GDM1 (cell line): ENCODE measurements at regions not wholly inside any gene's neighbourhood (a gene's known extent, or its start where the extent isn't known, plus 50 kb on each side); places are given as distances from the start of the nearest gene placed in this dataset.

Experiments
- DNase-seq: peaks from one replicate; lab custom pipeline; 2025; lab: John Stamatoyannopoulos, UW

DNA sequence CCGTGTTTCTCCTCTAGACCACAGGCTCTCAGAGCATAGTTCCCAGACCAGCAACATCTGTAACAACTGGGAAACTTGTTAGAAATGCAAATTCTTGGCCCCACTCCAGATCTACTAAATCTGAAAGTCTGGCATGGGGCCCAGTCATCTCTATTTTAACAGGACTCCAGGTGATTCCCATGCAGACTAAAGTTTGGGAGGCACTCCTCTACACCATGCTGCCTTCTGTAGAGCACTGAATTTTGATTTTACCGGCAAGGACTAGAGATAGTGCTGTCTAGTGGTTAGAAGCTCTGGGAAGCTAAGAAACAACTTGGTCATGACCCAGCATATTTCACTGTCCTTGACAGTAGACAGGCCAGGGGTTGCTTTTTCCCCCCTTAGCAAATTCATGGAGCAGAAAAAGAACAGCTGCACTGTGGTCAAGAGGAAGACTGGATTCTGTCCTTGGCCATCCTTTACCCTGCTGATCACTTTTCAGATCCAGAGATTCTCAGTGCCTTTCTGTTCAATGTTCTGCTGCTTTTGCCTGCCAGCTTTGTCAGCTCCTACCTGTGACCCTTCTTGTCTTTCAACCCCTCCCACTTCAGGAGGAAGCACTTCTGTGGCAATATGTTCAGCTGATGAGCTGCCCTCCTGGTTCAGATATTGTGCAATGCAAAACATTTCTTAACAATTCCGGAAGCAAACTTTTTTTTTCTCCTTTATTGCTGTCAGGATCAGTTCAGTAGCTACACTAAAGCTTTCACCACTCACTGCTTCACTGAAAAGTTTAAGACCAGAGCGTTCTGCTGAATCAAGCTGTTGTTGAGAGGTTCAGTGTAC is 133.8 kb upstream of the NUDT4 start:
- DNase-seq: no peak

DNA sequence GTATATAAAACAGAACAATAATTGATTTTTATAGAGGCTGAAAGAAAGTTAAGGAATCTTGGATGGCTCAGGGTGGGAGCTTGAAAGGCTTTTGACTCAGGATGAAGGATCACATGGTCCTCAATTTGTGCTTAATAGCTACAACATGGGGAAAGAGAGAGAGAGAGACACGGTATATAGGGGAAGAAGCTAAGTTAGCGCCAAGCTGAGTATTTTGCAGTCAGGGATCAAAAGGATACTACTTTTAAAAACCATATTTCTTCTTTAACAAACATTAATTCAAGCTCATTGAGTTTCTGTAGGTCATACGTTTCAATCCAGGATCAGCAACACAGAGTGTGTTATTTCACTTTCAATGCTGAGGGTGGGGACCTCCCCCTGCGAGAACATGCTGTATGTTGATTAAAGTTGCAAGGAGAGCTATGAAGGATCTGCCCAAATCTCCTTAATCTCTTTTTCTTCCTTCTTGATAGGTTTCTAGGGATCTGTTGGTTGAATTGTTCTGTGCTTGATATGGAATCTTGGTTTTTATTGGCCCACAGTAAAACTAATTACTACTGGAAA is 133.1 kb upstream of the NUDT4 start:
- DNase-seq: no peak

DNA sequence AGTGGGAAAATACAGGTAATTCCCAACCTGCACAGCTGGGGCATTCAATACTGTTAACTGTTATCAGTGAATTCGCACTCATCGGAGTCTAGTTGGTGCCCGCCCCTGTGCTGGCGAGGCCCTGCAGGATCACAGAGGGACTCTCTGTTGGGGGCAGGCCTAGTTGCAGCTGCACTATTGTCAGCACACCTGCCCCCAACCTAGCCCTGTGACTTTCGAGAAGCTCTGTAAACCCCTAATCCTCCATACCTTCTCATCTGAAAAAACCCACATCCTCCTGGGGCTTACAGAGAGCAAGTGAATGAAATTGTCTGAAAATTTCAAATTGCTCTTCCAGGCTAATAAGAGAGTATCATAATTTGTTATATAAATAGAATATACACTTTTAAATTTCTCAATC is 132.2 kb upstream of the NUDT4 start:
- no peak for DNase-seq

DNA sequence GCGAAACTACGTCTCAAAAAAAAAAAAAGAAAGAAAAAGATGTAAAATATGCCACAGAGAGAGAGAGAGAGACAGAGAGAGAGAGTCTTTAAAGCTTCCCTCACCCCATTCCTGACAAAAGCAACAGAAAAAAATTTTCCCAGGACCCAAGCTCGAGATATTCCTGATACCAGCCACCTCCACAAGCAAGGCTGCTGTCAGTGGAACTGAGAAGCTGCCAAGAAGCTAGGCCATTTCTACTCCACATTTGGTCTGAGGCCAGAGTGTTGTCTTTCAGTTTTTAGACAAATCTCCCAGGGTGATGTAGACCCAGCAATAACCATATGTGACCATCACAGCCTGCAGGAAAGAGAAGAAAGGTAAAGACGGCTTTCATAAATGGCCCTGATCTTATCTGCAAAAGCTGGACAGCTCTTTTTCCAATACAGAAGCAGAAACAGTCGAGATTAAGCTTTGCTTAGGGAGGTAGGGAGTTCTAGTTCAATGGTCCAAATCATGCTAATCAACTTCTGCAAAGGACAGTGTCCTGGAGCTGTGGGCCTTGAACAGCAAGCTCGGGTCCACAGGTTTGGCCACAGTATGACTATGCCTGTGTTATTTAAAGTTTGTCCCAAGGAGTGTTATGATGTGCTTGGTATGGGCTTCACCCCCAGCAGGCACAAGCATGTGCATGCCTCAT is 130.3 kb upstream of the NUDT4 start:
- no peak for DNase-seq

DNA sequence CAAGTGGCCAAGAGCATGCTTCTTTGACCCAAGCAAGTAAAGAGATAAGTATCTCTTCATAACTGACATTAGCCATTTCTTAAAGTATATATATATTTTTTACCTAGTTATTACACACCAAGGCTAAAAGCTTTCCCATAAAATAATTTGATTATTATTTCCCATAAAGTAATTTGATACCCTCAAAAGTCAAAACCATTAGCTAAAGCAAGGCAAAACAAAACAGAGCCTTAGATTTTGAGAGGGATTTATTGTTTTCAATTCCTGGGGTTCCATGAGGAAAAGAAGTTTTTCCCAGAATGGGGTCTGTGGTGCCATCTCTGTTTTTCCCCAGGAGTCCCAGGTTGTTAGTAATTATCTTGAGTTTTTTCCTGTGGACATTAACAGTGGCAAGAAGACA is 125.5 kb upstream of the NUDT4 start:
- no peak for DNase-seq

DNA sequence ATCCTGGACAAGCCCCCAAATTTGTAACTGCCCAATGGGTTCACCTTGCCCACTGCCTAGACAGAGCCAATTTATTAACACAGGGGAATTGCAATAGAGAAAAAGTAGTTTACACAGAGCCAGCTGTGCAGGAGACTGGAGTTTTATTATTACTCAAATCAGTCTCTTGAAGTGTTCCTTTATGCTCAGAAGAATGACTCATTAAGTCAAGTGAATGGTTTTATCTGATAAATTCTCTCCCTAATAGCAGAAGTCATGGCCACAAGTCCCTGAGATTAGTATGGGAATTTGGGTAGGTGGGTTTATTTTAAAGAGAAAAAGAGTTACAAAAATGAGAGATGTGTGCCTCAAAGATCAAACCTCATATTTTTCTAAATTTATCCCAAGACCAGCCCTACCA is 122.8 kb upstream of the NUDT4 start:
- DNase-seq: no peak

DNA sequence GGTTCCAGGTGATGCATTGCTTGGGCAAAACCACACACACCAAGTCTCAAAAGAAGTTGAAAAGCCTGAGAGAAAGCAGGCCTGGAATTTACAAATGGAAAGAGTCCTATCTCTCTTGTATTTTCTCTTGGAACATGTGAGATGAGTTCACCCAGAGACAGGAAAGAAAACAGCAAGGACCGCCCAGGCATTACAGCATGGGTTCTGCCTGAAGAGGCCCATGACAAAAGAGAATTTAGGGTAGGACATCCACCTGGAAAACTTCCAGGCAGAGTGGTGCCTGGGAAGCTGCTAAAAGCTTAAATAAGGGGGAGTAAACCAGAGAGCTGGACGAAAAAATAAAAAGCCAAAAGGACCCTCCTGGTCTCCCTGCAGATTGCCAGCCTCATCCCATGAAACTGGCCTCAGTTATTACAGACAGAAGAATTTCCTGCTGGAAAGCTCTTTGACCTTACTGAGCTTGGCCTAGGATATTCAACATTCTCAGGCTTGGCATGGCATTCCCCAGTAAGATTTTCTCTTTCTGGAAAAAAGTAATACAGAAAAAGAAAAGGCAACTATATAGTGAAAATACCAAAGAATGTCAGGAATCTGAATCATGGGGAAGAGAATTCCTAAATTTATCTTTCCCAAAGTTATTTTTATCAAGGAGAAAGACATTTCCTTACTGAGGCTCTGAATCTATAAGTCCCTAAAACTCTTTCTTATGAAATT is 121.3 kb upstream of the NUDT4 start:
- no peak for DNase-seq

DNA sequence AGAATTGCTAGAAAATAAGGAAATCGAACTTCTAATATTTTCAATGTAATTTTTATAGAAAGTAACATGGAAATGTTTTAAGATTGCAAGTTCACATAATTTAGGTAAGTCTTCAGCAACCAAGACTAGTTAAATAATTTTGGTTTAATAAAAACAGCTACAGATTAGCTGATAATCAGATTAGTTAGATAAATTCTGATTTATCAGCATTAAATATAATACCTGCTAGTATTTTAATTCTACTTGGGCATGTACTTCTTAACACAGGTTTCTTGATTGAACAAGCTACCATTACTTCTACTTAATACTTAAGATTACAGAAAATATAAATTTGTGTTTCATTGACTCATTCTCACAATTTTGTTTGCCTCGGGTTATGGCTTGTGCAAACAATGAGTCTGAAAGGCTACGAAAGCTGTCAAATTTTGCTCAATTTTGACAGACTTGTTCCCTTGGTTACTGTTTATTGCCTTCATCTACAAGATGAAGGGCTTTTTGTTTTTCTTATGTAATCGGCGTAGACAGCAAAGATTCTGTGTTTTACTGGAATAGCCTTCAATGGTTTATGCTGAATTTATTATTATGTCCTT is 116.1 kb upstream of the NUDT4 start:
- DNase-seq: no peak

DNA sequence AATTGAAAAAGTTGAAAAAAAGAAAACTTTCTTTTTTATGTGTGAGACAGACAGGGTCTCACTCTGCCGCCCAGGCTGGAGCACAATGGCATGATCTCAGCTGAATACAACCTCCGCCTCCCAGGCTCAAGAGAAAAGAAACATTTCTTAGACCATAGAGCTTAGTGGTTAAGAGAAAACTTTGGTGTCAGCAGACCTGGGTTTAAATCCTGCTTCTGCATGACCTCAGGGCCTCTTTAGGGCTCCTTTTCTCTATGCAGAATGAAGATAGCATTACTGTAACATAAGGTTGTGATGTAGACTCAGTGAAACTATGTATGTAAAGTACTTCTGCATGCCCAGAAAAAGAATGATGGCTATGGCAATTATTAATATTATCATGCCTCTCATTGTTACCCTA is 104.7 kb upstream of the NUDT4 start:
- no peak for DNase-seq

DNA sequence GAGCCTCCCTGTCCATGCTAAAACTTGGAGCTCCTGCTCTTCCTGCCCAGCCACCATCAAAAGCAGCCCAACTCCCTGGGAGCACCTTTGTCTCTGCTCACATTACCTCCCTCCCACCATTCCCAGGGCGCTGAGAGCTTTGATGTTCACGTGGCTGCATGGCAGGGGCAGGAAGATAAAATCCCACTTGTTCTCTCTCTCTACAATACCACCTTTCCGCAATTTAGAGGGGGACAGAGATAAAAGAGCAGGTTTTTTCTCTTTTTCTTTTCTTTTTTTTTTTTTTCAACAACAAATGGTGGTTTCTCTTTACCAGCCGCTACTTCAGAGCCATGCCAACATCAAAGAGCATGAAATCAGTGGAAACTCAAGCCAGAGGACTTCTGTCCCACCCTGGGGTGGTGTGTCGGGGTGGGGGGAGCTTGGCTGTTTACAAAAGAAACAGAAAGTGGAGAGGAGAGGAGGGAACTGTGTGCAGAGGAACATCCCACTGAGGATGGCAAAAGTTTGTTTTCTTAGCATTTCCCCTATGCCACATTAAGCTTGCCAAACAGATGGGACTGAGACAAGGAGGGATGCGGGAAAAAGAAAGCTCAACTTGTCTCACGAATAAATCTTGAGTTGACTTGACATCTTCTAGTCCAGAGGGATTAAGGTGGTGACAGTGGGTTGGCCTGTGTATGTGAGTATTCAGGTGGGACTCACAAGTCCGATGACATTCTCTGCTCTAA is 103.7 kb upstream of the NUDT4 start:
- DNase-seq: no peak

DNA sequence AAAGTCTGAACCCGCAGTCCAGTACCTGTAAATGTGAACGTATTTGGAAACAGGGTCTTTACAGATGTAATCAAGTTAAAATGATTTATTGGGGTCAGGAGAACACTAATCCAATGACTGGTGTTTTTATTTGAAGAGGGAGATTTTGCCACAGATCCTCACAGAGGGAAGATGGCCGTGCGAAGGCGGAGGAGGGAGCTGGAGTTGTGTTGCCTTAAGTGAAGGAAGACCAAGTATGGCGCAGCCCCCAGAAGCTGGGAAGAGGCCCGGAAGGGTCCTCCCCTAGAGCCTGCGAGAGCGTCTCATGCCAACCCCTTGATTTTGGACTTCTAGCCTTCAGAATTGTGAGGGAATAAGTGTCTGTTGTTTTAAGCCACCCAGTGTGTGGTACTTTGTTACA is 102.8 kb upstream of the NUDT4 start:
- no peak for DNase-seq

DNA sequence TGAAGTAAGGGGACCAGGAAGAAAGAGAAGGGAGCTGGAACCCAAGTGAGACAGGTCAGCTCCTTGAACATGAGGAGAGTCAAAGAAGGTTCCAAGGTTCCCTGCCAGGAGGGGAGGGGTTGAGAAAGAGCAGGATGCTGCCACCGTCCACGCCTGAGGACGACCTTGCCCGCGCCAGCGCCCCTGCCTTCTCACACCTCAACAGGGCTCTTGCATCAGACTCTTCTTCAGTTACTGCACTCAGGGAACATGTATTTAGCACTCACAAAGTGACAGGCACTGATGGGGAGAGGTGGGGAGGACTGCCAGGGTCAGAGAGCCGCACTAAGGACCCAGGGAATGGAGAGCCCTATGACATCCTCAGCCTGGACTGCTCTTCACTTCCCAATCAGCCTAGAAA is 102.1 kb upstream of the NUDT4 start:
- DNase-seq: no peak

DNA sequence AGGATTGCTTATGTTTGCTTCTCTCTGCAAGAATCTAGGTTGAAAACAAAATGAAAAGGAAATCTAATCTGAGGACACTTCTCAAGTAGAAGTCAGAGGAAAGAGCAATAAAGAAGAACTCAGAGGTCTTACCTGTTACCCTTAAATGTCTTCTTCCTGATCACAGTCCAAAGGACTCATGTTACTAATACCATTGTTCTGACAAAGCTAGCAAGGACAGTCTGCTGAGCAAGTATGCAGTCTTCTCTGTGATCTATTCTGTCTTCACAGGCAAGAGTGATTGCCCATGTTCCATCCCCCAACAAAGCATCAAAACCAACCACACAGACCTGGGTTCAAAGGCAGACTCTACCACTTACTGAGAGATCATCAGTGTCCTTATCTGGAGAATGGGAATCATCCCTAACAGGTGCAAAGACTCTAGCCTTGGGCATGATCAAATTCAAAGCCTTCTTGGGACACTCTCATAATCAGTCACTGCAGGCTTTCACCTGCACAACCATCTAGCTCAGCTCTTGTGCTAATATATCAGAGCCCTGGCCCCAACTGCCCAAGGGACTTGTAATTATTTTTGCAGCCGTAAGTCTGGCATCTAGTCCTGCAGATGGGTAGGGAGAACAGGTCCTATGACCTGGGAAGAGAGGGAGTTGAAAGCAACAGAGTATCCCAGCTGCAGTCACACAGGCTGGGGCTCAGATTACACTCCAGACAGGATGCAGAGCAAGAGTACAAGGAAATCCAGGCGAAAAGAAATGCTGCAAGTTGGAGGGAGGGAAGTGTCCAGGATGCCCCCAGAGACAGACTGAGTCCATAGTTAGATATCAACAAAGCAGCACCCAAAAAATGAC is 97.9 kb upstream of the NUDT4 start:
- no peak for DNase-seq

DNA sequence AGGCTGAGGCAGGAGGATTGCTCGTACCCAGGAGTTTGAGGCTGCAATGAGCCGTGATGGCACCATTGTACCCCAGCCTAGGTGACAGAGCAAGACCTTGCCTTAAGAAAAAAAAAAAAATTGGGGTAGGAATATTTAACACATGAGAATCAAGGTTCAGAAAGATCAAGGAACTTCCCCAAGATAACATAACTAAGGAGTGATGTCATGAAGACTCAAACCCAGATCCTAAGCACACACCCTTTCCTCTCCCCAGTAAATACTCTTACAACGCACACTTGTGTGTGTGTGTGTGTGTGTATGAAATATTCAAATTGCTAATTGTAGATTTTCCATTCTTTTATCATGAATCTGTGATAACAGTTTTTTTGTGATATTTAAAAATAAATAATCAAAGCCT is 90.6 kb upstream of the NUDT4 start:
- no peak for DNase-seq

DNA sequence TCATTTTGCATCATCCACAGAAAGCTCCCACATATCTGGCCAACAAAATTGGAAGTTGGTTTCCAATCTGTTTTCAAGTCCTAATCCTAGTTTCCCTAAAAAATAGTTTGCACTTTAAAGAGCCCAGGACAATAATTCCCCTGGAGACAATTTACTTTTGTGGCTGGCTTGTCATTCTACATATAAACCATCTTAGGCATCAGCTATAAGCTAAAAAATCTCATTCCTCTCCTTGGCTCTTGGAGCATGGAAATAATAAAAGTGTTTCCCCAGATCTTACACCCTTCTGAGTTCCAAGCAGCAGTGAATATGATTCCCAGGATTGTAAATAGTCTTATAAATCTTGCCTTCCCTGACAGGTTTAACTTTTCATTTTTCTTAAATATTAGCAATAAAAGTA is 89.1 kb upstream of the NUDT4 start:
- DNase-seq: no peak

DNA sequence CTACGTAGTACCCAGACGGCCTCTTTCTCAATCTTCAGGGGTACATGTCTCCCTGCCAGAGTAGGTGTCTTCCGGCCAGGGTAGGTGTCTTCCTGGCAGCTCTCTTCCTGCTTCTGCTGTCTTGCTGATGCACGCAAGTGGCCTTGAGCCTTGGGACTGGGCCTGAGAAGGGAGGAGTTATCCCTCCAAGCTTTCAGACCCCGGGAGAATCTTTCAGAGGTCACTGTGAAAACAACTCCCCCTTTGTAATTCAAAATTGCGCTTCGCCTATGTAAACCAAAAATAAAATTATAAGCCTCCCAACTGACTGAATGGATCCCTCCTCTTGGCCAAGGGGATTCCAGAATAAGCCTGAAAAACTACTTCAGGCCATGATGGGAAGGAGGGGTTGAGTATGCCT is 87.3 kb upstream of the NUDT4 start:
- no peak for DNase-seq

DNA sequence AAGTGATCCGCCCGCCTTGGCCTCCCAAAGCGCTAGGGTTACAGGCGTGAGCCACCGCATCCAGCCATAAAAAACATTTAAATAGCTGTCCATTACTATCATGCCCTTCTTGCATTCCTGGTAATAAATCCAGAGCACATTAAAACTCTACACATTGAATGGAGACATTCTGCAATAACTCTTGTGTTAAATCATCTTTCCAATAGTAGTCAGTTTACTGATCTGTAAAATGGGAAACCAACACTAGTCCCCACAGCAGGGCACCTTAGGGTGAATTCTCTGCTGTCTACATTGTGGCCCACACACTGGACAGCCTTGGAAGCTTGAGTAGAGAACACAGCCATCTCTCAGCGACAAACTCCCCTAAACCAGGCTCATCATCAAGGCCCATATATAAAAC is 85.5 kb upstream of the NUDT4 start:
- no peak for DNase-seq

DNA sequence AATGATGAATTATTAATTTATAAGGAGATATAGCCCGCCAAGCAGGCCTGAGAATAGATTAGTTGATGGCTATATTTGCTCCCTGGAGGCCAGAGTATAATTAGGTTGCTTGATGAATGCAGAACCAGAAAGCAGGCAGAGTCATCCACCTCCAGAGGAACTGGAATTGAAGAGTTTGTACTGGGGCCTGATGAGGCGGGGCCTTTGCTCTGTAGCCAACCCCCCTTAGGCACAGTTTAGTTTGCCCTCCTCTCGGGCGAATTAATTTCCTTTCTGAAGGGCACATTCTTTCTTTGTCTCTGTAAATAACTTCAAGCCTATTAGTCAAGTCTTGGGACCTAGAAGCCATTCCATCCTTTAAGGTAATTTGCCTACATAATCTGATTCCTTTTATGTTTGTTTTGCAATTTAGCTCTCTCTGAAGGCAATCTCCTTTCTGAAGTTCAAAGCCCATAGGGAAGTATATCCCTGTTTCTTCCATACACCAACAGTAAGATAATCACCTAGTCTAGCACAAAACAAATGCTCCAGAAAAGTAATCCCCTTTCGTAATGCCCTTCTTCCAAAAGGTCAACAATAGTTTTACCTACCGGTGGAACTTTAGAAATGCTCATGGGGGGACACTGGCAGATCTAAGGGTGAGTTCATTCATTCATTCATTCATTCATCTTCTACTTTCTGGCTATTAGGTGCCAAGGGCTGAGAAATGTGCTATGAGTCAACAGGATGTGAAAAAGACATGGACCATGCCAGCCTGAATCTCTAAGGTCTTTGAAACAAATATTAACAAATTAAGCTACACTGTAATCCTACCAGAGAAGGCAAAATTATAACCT is 84.8 kb upstream of the NUDT4 start:
- DNase-seq: no peak

DNA sequence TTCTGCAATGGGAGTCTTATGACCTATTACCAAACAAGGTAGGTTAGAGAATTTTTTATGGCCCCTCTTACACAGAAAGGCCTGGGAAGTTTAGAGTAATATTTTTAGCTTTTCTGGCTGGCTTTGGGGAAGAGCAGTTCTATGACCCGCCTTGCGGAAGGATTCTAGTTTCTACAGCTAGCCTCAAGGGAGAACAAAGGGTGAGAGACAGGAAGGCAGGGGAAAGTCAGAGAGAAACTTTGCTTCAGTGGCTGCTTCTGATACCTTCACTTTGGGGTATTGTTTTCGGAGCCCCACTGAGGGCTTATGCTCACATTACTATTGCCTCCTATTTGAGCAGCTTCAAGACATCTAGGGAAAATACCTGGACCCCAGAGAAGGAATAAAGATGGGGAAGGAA is 80.7 kb upstream of the NUDT4 start:
- no peak for DNase-seq

DNA sequence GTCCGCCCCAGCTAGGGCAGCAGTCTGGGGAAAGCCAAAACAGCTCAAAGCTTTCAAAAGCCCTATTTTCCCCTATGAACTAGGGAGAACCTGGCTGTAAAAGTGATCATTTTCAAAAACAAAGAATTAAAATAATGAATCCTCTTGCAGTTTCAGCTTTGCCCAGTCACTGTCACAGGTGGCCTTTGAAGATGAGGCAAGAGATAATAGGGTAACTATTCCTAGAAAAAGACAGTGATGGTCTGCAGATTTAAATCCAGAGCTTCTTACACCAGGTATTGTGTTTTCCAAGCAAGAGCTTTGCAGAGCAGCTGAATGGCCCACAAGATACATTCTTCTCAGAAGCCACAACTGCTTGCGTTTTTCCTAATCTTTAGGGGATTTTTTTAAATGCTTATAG is 80.2 kb upstream of the NUDT4 start:
- DNase-seq: no peak
